Neural cell (in vitro differentiated cells): ENCODE measurements at regions not wholly inside any gene's neighbourhood (a gene's known extent, or its start where the extent isn't known, plus 50 kb on each side); places are given as distances from the start of the nearest gene placed in this dataset.

Experiments
- H2AFZ ChIP-seq: fragments of 200-600, 300-800 bp; sonication (generic), shearing (Covaris generic); 2 replicates; pipeline ENCODE4 v1.6.0; 2014; ENCODE audit warnings: low read depth, mild to moderate bottlenecking, antibody characterized with exemption, low read length, moderate library complexity
- H3F3A ChIP-seq: fragments of 200-600 bp; shearing (Covaris generic); 2 replicates; pipeline ENCODE4 v1.6.1; 2016; ENCODE audit warnings: mild to moderate bottlenecking, moderate library complexity, mixed read lengths, antibody characterized with exemption, low read length; ENCODE audit not compliant: insufficient read depth, poor library complexity, severe bottlenecking
- H3K27ac ChIP-seq: fragments of 200-600, 300-800 bp; sonication (generic), shearing (Covaris generic); 2 replicates; pipeline ENCODE4 v1.5.1; 2014; ENCODE audit warnings: mild to moderate bottlenecking, low read length, moderate library complexity
- H3K27me3 ChIP-seq: fragments of 300-800, 200-600 bp; sonication (generic), shearing (Covaris generic); 2 replicates; pipeline ENCODE4 v1.6.0; 2014; ENCODE audit warnings: mild to moderate bottlenecking, low read depth, low read length, moderate library complexity; ENCODE audit not compliant: insufficient read depth
- H3K36me3 ChIP-seq: fragments of 300-800, 200-600 bp; sonication (generic), shearing (Covaris generic); 2 replicates; pipeline ENCODE4 v1.5.1; 2014; ENCODE audit warnings: mild to moderate bottlenecking, antibody characterized with exemption, low read length, moderate library complexity; ENCODE audit not compliant: insufficient read depth
- H3K4me2 ChIP-seq: fragments of 300-800, 200-600 bp; sonication (generic), shearing (Covaris generic); 2 replicates; pipeline ENCODE4 v1.6.0; 2014; ENCODE audit warnings: mild to moderate bottlenecking, low read length
- H3K4me3 ChIP-seq: fragments of 300-800, 200-600 bp; sonication (generic), shearing (Covaris generic); 2 replicates; pipeline ENCODE4 v1.5.1; 2014; ENCODE audit warnings: mild to moderate bottlenecking, low read length, moderate library complexity
- H3K79me2 ChIP-seq: fragments of 200-600 bp; shearing (Covaris generic); replicated peaks from 2 replicates; pipeline ENCODE4 v1.6.0; 2014; ENCODE audit warnings: mild to moderate bottlenecking, low read length, moderate library complexity; ENCODE audit not compliant: insufficient read depth
- H3K9ac ChIP-seq: fragments of 300-800, 200-600 bp; sonication (generic), shearing (Covaris generic); 2 replicates; pipeline ENCODE4 v1.6.1; 2016; ENCODE audit warnings: mild to moderate bottlenecking, low read length, mixed read lengths
- H3K9me2 ChIP-seq: fragments of 200-600 bp; shearing (Covaris generic); 2 replicates; pipeline ENCODE4 v1.6.1; 2016; ENCODE audit warnings: mild to moderate bottlenecking, low read length, mixed read lengths; ENCODE audit not compliant: insufficient read depth
- H3K9me3 ChIP-seq: fragments of 200-600, 300-800 bp; sonication (generic), shearing (Covaris generic); 2 replicates; pipeline ENCODE4 v1.6.1; 2016; ENCODE audit warnings: mild to moderate bottlenecking, mixed run types, low read length, moderate library complexity, mixed read lengths
- H4K20me1 ChIP-seq: fragments of 200-600 bp; shearing (Covaris generic); 2 replicates; pipeline ENCODE4 v1.6.1; 2016; ENCODE audit warnings: mild to moderate bottlenecking, mixed run types; ENCODE audit not compliant: insufficient read depth
- CTCF ChIP-seq: fragments of 450-650 bp; IDR thresholded peaks from 2 replicates; pipeline ENCODE4 v1.5.1; 2014; ENCODE audit warnings: antibody characterized with exemption, mild to moderate bottlenecking, moderate library complexity; ENCODE audit not compliant: poor library complexity, severe bottlenecking
- EP300 ChIP-seq: fragments of 450-650 bp; conservative IDR thresholded peaks from 2 replicates; pipeline ENCODE4 v1.6.1; 2014; ENCODE audit warnings: antibody characterized with exemption, mild to moderate bottlenecking, moderate library complexity; ENCODE audit not compliant: poor library complexity, severe bottlenecking
- EZH2 ChIP-seq: fragments of 200-600, 300-800 bp; shearing (Covaris generic), sonication (generic); IDR thresholded peaks from 2 replicates; pipeline ENCODE4 v1.6.1; 2014; ENCODE audit warnings: antibody characterized with exemption, low read length, borderline replicate concordance, mild to moderate bottlenecking; ENCODE audit not compliant: insufficient read depth, poor library complexity, severe bottlenecking
- MXI1 ChIP-seq: fragments of 450-650 bp; conservative IDR thresholded peaks from 2 replicates; pipeline ENCODE4 v1.6.1; 2014; ENCODE audit warnings: antibody characterized with exemption, mild to moderate bottlenecking; ENCODE audit not compliant: poor library complexity, severe bottlenecking
- POLR2AphosphoS5 ChIP-seq: IDR thresholded peaks from 2 replicates; pipeline ENCODE4 v1.6.1; 2012
- RAD21 ChIP-seq: fragments of 450-650 bp; conservative IDR thresholded peaks from 2 replicates; pipeline ENCODE4 v1.6.1; 2014; ENCODE audit warnings: antibody characterized with exemption, mild to moderate bottlenecking, moderate library complexity
- REST ChIP-seq: IDR thresholded peaks from 2 replicates; pipeline ENCODE4 v1.6.1; 2012; ENCODE audit warnings: borderline replicate concordance
- SMC3 ChIP-seq: fragments of 450-650 bp; conservative IDR thresholded peaks from 2 replicates; pipeline ENCODE4 v1.6.1; 2014; ENCODE audit warnings: antibody characterized with exemption, mild to moderate bottlenecking, moderate library complexity; ENCODE audit not compliant: poor library complexity
- TAF1 ChIP-seq: IDR thresholded peaks from 2 replicates; pipeline ENCODE4 v1.6.1; 2012; ENCODE audit warnings: low read depth

GRCh38 chr3:162569314-162569713 is 1072.7 kb downstream of the OTOL1 start:
- Histone ChIP-seq H3K27ac (no peak overlapping the region), H3K79me2 (no peaks in the 10 kb centered on the region), H4K20me1 (no peaks in the 10 kb centered on the region), H3K9me3 (no peaks in the 10 kb centered on the region), H3K9ac (no peak overlapping the region), H3K4me3 (no peak overlapping the region), H3F3A (no peaks in the 10 kb centered on the region), H3K36me3 (no peaks in the 10 kb centered on the region), H3K4me2 (no peak overlapping the region), H2AFZ (no peak overlapping the region), H3K27me3 (no peaks in the 10 kb centered on the region), H3K9me2 (no peaks in the 10 kb centered on the region)
- TF ChIP-seq CTCF (no peak), RAD21 (no peak), SMC3 (no peak), TAF1 (no peak)

- no peak overlapping the region for H3K9ac ChIP-seq
These were observed 1088.4 kb downstream of the OTOL1 start for GRCh38 chr3:162584986-162585385.

More at GRCh38 chr3:162584986-162585385, 1088.4 kb downstream of the OTOL1 start:
- Histone ChIP-seq H3K9me3 (no peaks in the 10 kb centered on the region), H3K4me2 (no peak overlapping the region), H3K79me2 (no peaks in the 10 kb centered on the region), H3F3A (no peaks in the 10 kb centered on the region), H3K36me3 (no peaks in the 10 kb centered on the region), H4K20me1 (no peaks in the 10 kb centered on the region), H3K27ac (no peak overlapping the region), H3K4me3 (no peak overlapping the region), H2AFZ (no peak overlapping the region), H3K27me3 (no peaks in the 10 kb centered on the region), H3K9me2 (no peaks in the 10 kb centered on the region)
- TF ChIP-seq CTCF (no peak), TAF1 (no peak), POLR2AphosphoS5 (no peak), EP300 (no peak), SMC3 (no peak), RAD21 (no peak), EZH2 (no peak), MXI1 (no peak), REST (no peak)
